ENCODE measurements at regions not wholly inside any gene's neighbourhood (a gene's known extent, or its start where the extent isn't known, plus 50 kb on each side); places are given as distances from the start of the nearest gene placed in this dataset.

DNA sequence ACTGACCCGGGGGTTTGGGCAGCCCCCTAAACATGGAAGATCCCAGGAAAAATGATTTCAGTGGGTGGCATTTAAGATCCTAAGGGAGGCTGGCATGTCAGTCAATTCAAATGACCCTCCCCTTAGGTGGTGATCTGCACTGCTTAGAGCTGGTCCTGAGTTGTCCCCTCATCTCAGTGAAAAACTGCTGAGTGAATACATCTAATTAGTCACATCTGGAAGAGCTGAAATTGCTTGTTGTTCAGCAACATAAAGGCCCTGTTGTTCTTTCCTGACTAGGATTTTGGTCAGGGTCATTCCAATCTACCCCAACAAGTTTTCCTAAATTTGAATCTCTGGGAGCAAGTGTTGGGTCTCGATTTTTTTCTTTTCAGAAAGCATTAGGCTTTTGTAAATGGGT lies 126.4 kb downstream of the LCA5 start:
- ChIA-PET CTCF (no interaction called here), POLR2A (no interaction called here)
- Histone ChIP-seq H3K27ac (ENCODE audit: low read depth in 1 of 2, low read length in 2 of 2) (no peak overlapping the region), H3K4me3 (ENCODE audit: low read length) (no peak overlapping the region), H3K9me3 (ENCODE audit: control insufficient read depth in 1 of 2, insufficient read depth in 1 of 2, low read length in 2 of 2) (no peaks in the 10 kb centered on the region), H3K36me3 (ENCODE audit: insufficient read depth, low read length) (no peaks in the 10 kb centered on the region), H3K4me1 (ENCODE audit: insufficient read depth, low read length) (no peaks in the 10 kb centered on the region), H3K27me3 (ENCODE audit: control insufficient read depth in 1 of 2, insufficient read depth in 2 of 2, low read length in 2 of 2) (no peaks in the 10 kb centered on the region)
- Mint-ChIP-seq H3K36me3 (ENCODE audit: low read depth) (no peaks in the 10 kb centered on the region), H3K9me3 (no peaks in the 10 kb centered on the region), H3K27me3 (no peaks in the 10 kb centered on the region), H3K4me3 (no peak overlapping the region), H3K27ac (no peak overlapping the region), H3K4me1 (ENCODE audit: low read depth) (no peaks in the 10 kb centered on the region)
- ATAC-seq (ENCODE audit: poor library complexity) (no peak), DNase-seq (no peak)
- intact Hi-C loops (cut with DNase I, micrococcal nuclease): no loop called here
- no peak for TF ChIP-seq CTCF (IDR thresholded peaks at IDR 0.05)

DNA sequence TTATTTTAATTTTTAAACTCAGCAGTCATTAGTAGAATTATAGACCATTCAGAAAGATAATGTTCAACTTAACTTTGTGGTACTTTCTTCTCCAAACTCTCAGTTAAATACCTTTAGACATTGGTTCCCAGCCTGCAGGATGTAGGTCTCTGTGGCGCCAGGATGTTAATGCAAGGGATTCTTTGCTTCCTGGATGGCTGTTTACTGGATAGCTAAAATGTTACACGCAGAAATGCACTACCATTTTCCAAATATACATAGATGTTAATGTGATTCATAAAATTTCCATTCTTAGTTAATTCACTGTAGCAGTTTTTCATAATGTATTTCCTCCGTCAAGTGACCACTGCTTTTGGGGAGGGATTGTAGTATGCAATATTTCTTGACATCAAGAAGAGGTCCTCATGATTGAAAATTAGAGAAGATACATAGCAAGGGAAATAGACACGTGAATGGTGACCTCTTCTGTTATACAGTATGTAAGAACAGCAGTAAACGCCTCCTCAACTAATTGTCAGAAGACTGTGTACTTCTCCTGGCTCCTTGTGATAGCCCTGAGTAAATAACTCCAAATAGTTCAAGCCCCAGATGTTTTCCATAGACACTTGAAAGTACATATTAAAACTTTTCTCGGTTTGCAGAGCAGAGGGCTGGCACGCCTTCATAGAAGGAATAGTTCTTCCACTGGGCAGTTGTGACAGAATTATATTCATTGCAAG lies 128.8 kb downstream of the LCA5 start:
- no peak overlapping the region for H3K27ac ChIP-seq (ENCODE audit: low read depth in 1 of 2, low read length in 2 of 2)
- ATAC-seq (ENCODE audit: poor library complexity) (no peak), DNase-seq (no peak)
- ChIA-PET POLR2A (no interaction called here), CTCF (no interaction called here)
- no peaks in the 10 kb centered on the region for H3K4me1 ChIP-seq (ENCODE audit: insufficient read depth, low read length)
- H3K27me3 ChIP-seq (ENCODE audit: control insufficient read depth in 1 of 2, insufficient read depth in 2 of 2, low read length in 2 of 2): no peaks in the 10 kb centered on the region
- intact Hi-C loops (cut with DNase I, micrococcal nuclease): no loop called here
- Mint-ChIP-seq H3K4me1 (ENCODE audit: low read depth) (no peaks in the 10 kb centered on the region), H3K36me3 (ENCODE audit: low read depth) (no peaks in the 10 kb centered on the region), H3K27me3 (no peaks in the 10 kb centered on the region), H3K27ac (no peak overlapping the region), H3K9me3 (no peaks in the 10 kb centered on the region), H3K4me3 (no peak overlapping the region)
- peaks cover 0 to 4% of the 10 kb centered on the region in 2 experiments for H3K9me3 ChIP-seq (ENCODE audit: control insufficient read depth in 1 of 2, insufficient read depth in 1 of 2, low read length in 2 of 2)
- TF ChIP-seq CTCF (IDR thresholded peaks at IDR 0.05): no peak
- no peak overlapping the region for H3K4me3 ChIP-seq (ENCODE audit: low read length)
- H3K36me3 ChIP-seq (ENCODE audit: insufficient read depth, low read length): no peaks in the 10 kb centered on the region

DNA sequence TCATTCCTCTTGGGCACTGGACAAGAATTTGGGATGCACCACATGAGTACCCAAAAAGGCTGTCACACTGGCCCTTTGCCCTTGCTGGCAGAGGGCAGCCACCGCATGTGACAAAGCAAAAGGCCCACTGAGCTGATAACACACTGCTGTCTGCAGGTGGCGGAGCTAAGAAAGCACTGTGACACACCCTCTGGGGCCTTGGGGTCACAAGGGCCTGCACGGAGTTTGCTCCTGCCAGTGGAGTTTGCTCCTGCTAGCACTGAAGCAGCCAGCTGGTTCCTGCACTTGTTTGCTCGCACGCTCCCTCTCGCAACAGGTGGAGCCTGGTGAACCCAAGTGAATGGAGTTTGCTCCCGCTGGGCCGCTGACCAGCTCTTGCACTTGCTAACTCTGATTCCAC lies 132.6 kb downstream of the LCA5 start:
- ChIA-PET POLR2A (no interaction called here), CTCF (no interaction called here)
- DNase-seq (peak in 1 of 14 experiments; percentile 5), ATAC-seq (ENCODE audit: poor library complexity) (no peak)
- no peak for TF ChIP-seq CTCF (IDR thresholded peaks at IDR 0.05)
- H3K9me3 Mint-ChIP-seq: no peaks in the 10 kb centered on the region
- H3K4me1 ChIP-seq (ENCODE audit: insufficient read depth, low read length): no peaks in the 10 kb centered on the region
- intact Hi-C loops (cut with DNase I, micrococcal nuclease): no loop called here
- no peaks in the 10 kb centered on the region for H3K27me3 ChIP-seq (ENCODE audit: control insufficient read depth in 1 of 2, insufficient read depth in 2 of 2, low read length in 2 of 2)
- no peaks in the 10 kb centered on the region for H3K36me3 Mint-ChIP-seq (ENCODE audit: low read depth)
- H3K4me3 ChIP-seq (ENCODE audit: low read length): no peak overlapping the region
- no peak overlapping the region for H3K27ac ChIP-seq (ENCODE audit: low read depth in 1 of 2, low read length in 2 of 2)
- H3K27ac Mint-ChIP-seq: no peak overlapping the region
- no peak overlapping the region for H3K4me3 Mint-ChIP-seq
- no peaks in the 10 kb centered on the region for H3K36me3 ChIP-seq (ENCODE audit: insufficient read depth, low read length)
- no peaks in the 10 kb centered on the region for H3K4me1 Mint-ChIP-seq (ENCODE audit: low read depth)
- H3K9me3 ChIP-seq (ENCODE audit: control insufficient read depth in 1 of 2, insufficient read depth in 1 of 2, low read length in 2 of 2): peaks cover 0 to 4% of the 10 kb centered on the region in 2 experiments
- no peaks in the 10 kb centered on the region for H3K27me3 Mint-ChIP-seq
